SK-N-SH treated with all-trans-retinoic acid at 6 μM for 48 hours (cell line): ENCODE measurements at regions not wholly inside any gene's neighbourhood (a gene's known extent, or its start where the extent isn't known, plus 50 kb on each side); places are given as distances from the start of the nearest gene placed in this dataset.

Experiments
- BACH2 ChIP-seq: fragments of 250-450 bp; sonication (Bioruptor Pico); IDR thresholded peaks from 2 replicates; pipeline ENCODE4 v1.9.0; 2021; ENCODE audit warnings: mild to moderate bottlenecking, borderline replicate concordance
- PATZ1 ChIP-seq: fragments of 250-450 bp; sonication (Bioruptor Pico); IDR thresholded peaks from 2 replicates; pipeline ENCODE4 v1.8.0; 2020; ENCODE audit warnings: mild to moderate bottlenecking, moderate library complexity, borderline replicate concordance

- TF ChIP-seq PATZ1 (CRISPR knock-in tag): no peak
- no peak for TF ChIP-seq BACH2 (CRISPR knock-in tag)
Measured at GRCh38 chr11:69422645-69423044, 58.8 kb upstream of the LINC01488 start.
